ENCODE measurements at regions not wholly inside any gene's neighbourhood (a gene's known extent, or its start where the extent isn't known, plus 50 kb on each side); places are given as distances from the start of the nearest gene placed in this dataset.

- TF ChIP-seq CTCF (IDR thresholded peaks at IDR 0.05; ENCODE audit: insufficient read depth, low read length) (no peak), REST (IDR thresholded peaks at IDR 0.05; ENCODE audit: insufficient replicate concordance, low read depth) (no peak), POLR2AphosphoS5 (IDR thresholded peaks at IDR 0.05; ENCODE audit: low read depth) (no peak), SPI1 (IDR thresholded peaks at IDR 0.05; ENCODE audit: borderline replicate concordance, low read depth) (no peak), GABPA (IDR thresholded peaks at IDR 0.05; ENCODE audit: low read depth) (no peak)
Measured at GRCh38 chr13:85132986-85133385, 666.2 kb downstream of the SLITRK6 start.
